Activated CD4-positive, alpha-beta T cell treated with anti-CD3 and anti-CD28 coated beads, Interleukin-2, Interleukin-6, amounts not matched to agents 100 ng/mL and 50 ng/mL, durations not matched to agents 16 hours and 8 hours (primary cell): ENCODE measurements at regions not wholly inside any gene's neighbourhood (a gene's known extent, or its start where the extent isn't known, plus 50 kb on each side); places are given as distances from the start of the nearest gene placed in this dataset.
"Not testable (repeated sequence)": the region's sequence is repeated elsewhere in the genome, so short reads cannot be mapped to it uniquely, and the experiment has no call there.

Experiments
- DNase-seq: peaks from one replicate; pipeline ENCODE4 v3.0.0-alpha.2; 2020

GRCh38 chr1:104182251-104182650 lies 432.6 kb downstream of the AMY1C start:
- no peak for DNase-seq

- no peak for DNase-seq
These were observed 439.5 kb downstream of the AMY1C start for GRCh38 chr1:104189207-104189606.

- DNase-seq, result no peak
These were observed 441.1 kb downstream of the AMY1C start for GRCh38 chr1:104190821-104191220.

GRCh38 chr1:104195395-104195794 lies 445.7 kb downstream of the AMY1C start:
- no peak for DNase-seq

- no peak for DNase-seq
These were observed 446.4 kb downstream of the AMY1C start for GRCh38 chr1:104196136-104196535.

GRCh38 chr1:104197516-104197915 lies 447.8 kb downstream of the AMY1C start:
- DNase-seq, result no peak

- no peak for DNase-seq
These were observed 462.5 kb downstream of the AMY1C start for GRCh38 chr1:104212239-104212638.

GRCh38 chr1:104217395-104217986 lies 467.8 kb downstream of the AMY1C start:
- DNase-seq, result not testable (repeated sequence)

- DNase-seq, result no peak
These were observed 480.2 kb downstream of the AMY1C start for GRCh38 chr1:104229860-104230259.

- no peak for DNase-seq
These were observed 482.0 kb downstream of the AMY1C start for GRCh38 chr1:104231676-104232075.

GRCh38 chr1:104235141-104235540 lies 485.4 kb downstream of the AMY1C start:
- no peak for DNase-seq

- no peak for DNase-seq
These were observed 489.3 kb downstream of the AMY1C start for GRCh38 chr1:104238991-104239390.

- DNase-seq, result no peak
These were observed 498.7 kb downstream of the AMY1C start for GRCh38 chr1:104248385-104248784.

GRCh38 chr1:104259481-104259880 lies 509.8 kb downstream of the AMY1C start:
- DNase-seq, result no peak

- DNase-seq, result not testable (repeated sequence)
These were observed 513.4 kb downstream of the AMY1C start for GRCh38 chr1:104263110-104263509.

GRCh38 chr1:104264521-104264920 lies 514.8 kb downstream of the AMY1C start:
- DNase-seq, result no peak

GRCh38 chr1:104265163-104265562 lies 515.5 kb downstream of the AMY1C start:
- no peak for DNase-seq

GRCh38 chr1:104266612-104267011 lies 516.9 kb downstream of the AMY1C start:
- DNase-seq, result no peak

- DNase-seq, result not testable (repeated sequence)
These were observed 538.6 kb downstream of the AMY1C start for GRCh38 chr1:104288322-104288721.

- no peak for DNase-seq
These were observed 541.5 kb downstream of the AMY1C start for GRCh38 chr1:104291156-104291555.

GRCh38 chr1:104294259-104294658 lies 544.6 kb downstream of the AMY1C start:
- no peak for DNase-seq

- no peak for DNase-seq
These were observed 545.8 kb downstream of the AMY1C start for GRCh38 chr1:104295511-104295910.

GRCh38 chr1:104309673-104310072 lies 560.0 kb downstream of the AMY1C start:
- no peak for DNase-seq

GRCh38 chr1:104315823-104316222 lies 566.1 kb downstream of the AMY1C start:
- no peak for DNase-seq

GRCh38 chr1:104322131-104322530 lies 572.4 kb downstream of the AMY1C start:
- no peak for DNase-seq

GRCh38 chr1:104329278-104329677 lies 579.6 kb downstream of the AMY1C start:
- no peak for DNase-seq
